HG03469 (cell line): ENCODE measurements at regions not wholly inside any gene's neighbourhood (a gene's known extent, or its start where the extent isn't known, plus 50 kb on each side); places are given as distances from the start of the nearest gene placed in this dataset.
"Not testable (repeated sequence)": the region's sequence is repeated elsewhere in the genome, so short reads cannot be mapped to it uniquely, and the experiment has no call there.

ENCODE experiments used
- ATAC-seq: cut with Tn5 transposase; IDR thresholded peaks from one replicate; pipeline ENCODE4 v1.9.1; 2021; ENCODE audit warnings: mild to moderate bottlenecking, moderate library complexity, moderate number of reproducible peaks; ENCODE audit not compliant: unreplicated experiment

DNA sequence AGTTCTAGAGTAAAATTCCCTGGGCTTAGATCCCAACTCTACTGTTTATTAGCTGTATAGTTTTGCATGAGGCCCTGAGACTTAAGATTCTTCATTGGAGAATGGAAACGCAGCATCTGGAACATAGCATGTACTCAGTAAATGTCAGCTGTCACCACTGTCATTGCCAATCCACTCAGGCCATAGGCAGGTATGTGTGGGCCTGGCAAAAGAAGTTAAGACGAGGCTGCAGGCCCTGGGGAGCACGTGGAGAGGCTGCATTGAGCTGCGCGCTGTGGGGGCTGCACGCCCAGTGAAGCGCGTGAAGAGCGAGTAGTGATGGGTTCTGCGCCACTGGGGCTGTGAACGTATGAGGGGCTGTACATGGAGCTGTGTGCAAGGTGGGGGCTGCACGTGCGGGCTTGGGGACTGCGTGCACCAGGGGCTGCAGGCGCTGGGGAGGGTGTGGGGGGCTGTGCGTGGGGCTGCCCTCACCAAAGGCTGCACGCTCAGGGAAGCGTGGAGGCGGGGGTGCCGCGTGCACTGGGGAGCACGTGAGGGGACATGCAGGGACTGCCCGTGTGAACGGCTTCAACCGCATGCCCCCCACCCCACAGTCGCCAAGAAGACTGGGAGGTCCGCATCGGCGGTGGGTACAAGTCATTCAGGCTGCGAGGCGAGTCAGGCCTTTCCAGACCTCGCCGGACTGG lies 85.5 kb downstream of the PRR15 start:
- ATAC-seq: no peak

DNA sequence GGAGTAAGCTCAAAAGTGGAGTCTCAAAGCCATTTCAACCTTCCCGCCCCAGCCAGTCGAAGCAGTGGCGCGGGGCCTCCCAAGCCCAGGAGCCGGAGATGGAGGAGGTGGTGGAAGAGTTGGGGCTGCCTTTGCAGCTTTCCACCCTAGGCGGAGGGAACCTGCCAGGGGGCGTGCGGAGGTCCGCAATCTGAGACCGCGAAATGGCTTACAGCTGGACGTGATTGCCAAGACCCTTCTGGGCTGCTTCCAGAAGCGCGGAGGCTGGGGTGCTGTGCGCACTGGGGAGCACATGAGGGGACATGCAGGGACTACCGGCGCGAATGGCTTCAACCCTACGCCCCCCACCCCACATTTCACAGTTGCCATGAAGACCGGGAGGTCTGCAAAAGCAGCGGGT lies 86.2 kb downstream of the PRR15 start:
- ATAC-seq: no peak

DNA sequence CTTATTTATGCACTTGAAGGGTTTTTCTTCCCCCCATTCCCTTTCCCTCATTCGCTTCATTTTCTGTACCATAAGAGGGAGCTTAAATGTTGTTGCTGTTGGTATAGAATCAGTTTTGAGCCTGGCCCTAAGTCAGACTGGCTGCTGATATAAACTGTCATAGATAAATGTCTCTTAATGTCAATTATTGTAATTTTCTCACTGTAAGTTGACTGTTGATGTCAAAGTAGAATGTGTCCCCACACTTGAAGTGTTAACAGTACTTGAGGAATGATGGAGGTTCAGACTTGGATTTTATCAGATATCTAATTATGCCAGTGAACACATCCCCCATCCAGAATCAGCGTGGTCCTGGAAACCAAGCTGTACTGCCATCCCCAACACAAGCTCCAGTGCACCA lies 87.8 kb downstream of the PRR15 start:
- ATAC-seq: no peak

DNA sequence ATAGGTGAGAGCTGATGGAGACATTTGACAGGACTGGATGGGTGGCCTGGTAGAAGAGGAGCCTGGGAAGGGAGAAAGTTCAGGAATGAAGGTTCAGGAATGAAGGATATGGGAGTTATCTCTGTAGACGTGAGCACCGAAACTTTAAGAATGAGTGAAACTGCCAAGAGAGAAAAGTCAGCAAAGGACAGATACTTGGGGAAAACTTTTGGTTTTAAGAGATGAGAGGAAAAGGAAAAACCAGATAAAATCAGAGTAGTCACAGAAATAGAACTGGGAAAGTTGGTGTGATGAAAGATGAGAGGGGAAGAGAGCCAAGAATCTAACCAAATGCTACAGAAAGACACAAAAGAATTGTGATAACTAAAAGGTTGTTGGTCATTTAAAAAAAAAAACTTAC lies 88.9 kb downstream of the PRR15 start:
- ATAC-seq: no peak

DNA sequence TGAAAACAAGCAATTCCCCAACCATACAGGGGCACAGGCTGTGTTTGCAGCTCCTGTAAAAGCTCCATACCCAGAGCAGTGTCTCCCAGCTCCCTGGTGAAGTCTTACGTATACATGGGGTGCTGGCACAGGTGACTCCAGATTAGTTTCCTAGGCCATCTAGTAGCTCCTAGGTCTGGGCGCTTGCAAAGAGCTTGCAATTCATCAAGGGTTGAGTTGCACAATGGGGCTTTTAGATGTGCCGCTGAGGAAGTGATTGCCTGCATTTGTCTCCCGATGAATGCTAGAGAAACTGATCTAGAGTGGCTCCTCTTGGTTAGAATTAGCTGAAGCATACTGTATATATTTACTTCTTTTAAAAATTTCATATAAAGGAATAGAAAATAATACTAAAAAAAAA lies 90.7 kb downstream of the PRR15 start:
- not testable (repeated sequence) for ATAC-seq

DNA sequence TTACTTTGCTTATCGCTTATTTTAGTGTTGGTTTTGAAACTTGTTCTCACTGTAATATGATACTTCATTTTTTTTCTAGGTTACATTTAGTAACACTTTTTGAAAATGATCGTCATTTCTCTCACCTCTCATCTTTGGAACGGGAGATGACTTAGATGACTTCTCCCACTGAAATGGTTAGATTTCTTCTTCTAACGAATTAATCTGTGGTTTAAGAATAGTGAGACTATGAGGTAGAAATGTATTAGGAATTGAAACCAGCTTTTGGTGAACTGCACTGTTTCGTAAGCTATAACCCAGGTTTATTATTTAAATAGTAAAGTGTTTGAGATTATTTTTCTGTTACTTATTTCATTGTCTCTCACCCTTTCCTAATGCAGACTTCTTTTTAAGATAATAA lies 93.7 kb downstream of the PRR15 start:
- ATAC-seq: no peak

DNA sequence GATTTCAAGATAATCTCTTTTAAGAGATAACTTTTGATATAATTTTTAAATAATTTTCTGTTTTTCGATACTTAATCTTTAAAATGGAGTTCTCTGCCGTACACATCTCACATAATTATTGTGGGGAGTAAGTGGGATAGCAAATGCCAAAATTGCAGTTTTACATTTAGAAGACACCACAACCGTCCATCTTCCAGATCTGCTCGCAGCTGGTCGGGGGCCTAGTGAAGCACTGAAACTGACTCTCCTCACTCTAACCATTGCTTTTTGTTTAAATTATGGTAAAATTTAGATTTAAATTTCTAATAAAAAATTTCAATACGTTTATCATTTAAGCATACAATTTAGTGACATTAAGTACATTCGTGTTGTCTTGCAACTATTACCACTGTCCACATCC lies 94.2 kb downstream of the PRR15 start:
- no peak for ATAC-seq

DNA sequence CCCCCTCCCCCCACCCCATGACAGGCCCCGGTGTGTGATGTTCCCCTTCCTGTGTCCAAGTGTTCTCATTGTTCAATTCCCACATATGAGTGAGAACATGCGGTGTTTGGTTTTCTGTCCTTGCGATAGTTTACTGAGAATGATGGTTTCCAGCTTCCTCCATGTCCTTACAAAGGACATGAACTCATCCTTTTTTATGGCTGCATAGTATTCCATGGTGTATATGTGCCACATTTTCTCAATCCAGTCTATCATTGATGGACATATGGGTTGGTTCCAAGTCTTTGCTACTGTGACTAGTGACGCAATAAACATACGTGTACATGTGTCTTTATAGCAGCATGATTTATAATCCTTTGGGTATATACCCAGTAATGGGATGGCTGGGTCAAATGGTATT lies 95.6 kb downstream of the PRR15 start:
- ATAC-seq: not testable (repeated sequence)

DNA sequence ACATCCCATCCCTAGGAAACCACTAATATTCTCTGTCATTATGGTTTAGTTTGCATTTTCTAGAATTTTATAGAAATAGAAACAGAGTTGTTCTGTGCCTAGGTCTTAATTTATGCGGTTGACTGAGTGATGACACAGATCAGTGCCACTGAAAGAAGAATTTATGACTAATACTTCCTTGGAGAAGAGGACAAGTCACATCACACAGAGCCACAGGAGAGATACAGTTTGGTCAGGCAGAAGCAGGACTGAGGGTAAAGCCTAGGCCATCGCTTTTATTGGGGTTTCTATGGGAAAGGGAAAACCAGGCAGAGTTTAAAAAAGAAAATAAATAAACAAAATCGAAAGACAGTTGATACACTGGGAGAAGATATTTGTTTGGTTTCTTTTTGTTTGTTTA lies 99.3 kb downstream of the PRR15 start:
- not testable (repeated sequence) for ATAC-seq

DNA sequence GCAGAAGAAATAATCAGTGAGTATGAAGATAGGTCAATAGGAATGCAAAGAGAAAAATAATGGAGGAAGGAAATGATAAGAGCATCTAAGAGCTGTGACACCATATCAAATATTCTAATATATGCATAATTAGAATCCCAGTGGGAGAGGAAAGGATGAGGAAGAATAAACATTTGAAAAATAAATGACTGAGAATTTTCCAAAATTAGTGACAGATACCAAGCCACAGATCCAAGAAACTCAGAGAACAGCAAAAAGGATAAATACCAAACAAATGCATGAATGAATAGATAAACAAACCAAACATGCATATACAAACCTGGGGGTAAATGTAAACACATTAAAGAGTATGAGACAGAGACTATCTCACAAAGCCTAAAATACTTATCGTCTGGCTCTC lies 101.4 kb downstream of the PRR15 start:
- ATAC-seq: not testable (repeated sequence)

DNA sequence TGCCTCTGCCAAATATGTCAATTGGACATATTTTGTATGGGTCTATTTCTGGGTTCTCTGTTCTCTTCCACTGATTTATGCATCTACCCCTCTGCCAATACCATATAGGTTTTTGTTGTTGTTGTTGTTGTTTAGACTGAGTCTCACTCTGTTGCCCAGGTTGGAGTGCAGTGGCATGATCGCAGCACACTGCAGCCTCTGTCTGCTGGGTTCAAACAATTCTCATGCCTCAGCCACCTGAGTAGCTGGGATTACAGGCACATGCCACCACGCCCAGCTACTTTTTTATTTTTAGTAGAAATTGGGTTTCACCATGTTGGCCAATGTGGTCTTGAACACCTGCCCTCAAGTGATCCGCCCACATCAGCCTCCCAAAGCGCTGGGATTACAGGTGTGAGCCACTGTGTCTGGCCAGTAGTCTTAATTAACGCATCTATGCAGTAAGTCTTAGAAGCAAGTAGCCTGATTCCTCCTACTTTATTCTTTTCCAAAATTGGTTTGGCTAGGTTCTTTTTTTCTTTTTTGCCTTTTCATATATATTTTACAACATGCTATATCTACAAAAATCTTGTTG lies 103.5 kb downstream of the PRR15 start:
- not testable (repeated sequence) for ATAC-seq

DNA sequence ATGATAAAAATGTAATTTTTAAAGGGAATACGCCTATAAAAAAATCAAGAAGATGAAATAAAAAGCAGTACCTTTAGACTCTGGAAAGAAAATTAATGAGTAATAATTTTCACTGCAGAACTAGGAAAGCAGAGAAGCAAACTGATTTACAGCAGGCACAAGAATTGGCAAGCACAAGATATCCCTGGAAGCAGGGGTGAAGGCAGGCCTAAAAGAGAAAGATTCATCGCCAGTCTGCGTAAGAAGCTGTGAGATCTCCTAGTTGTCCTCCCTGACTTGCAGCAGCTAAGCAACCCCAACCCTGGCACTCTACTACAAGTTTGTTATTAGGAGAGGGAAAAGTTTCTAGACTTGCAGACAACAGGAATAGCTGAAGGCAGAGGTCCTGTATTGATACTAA lies 107.7 kb downstream of the PRR15 start:
- not testable (repeated sequence) for ATAC-seq

DNA sequence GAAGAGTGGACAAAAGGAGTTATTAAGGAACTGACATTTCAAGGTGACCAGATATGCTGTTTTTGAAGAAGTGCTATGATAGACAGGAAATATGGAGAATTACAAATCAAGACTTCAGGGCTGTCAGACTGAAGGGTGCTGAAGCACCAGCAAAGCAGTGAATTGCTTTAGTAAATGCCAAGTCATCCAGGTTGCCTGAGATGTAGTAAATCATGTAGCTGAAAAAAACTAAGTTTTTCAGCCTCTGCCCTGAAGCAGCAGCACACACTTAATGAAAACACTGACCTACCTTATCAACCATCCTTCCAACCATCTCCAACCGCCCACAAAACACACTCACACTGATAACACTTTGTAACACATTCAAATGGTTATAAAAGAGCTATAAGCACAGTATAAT lies 110.0 kb downstream of the PRR15 start:
- not testable (repeated sequence) for ATAC-seq

DNA sequence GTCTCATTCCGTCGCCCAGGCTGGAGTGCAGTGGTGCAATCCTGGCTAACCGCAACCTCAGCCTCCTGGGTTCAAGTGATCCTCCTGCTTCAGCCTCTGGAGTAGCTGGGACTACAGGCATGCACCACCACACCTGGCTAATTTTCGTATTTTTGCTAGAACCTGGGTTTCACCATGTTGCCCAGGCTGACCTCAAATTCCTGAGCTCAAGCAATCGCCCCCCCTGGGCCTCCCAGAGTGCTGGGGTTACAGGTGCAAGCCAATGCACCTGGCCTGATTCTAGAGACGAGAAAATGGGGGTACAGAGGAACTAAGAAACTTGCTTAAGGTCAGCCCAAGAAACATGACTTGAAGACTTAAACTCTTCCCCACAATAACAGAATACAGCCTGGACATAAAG lies 111.0 kb downstream of the PRR15 start:
- not testable (repeated sequence) for ATAC-seq

DNA sequence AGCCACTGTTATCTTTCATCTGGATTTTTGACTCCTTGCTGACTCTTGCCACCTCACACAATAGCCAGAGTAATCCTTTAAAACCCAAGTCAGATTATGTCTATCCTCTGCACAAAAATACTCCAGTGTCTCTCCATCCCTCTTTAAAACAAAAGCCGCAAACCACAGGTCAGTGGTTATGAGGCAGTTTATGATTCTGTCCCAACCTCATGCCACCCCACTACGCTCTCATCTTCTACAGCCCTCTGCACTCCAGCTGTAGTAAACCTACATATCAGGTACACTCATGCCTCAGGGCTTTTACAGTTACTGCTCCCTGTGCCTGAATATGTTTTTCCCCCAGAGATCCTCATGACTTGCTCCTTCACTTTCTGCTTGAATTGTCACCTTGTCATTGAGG lies 113.6 kb downstream of the PRR15 start:
- ATAC-seq: not testable (repeated sequence)

DNA sequence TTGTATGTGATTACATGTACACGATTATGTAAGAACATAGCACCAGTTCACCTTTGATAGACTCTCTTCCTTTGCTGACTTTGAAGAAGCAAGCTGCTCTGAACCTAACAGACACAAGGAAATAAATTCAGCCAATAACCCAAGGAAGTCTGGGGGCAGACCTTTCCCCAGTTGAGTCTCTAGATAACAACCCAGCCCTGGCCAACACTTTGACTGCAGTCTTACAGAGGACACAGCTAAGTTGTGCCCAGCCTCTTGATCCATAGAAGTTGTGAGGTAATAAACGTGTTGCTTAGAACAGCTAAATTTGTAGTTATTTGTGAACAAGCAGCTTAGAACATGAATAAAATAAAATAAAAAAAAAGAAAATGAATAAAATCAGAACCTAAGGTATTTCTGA lies 116.3 kb downstream of the PRR15 start:
- ATAC-seq: not testable (repeated sequence)

DNA sequence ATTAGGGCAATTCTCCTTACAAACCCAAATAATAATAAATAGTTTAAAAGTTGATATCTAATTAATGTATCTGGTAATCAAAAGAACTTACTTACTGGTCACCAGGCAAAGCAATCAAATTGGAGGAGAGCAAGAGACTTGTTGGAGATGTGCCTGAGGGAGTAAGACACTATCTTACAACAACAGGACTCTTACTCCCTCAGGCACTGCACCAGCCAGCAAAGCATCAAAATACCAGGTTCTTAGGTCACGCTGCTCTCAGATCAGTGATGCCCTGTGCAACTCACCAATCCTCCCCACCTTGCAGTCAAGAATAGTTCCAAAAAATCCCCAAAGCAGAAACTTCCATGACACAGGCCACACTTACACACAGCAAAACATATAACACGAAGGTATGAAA lies 117.0 kb downstream of the PRR15 start:
- not testable (repeated sequence) for ATAC-seq

DNA sequence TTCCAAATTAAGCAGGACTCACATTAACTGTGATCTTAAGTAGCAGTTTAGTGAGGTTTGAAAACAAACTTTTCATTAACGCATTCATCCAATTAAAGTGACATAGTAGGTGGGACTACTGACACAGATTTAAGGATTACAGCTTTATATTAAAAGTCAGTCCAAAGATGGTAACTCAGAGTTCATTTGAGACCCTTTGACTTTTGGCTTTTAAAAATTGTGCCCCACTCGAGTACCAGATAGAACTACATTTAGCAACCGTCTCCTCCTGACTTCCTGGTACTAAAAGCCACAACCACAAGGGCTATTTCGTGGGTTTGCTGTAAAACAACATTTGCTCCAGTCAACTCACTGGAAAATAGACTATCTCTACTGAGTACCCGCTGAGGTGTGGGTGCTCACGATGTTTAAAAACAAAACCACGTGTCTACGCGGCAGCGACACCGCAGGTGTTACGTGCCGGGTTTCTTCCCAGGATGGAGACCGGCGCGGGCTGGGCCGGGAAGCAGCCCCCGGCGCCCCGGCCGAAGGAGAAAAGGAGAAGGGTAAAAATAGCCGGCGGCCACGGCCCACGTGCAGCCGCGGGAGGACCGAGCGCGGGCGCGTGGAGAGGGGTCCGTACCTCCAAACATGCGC lies 120.6 kb downstream of the PRR15 start:
- ATAC-seq: peak; percentile 22

DNA sequence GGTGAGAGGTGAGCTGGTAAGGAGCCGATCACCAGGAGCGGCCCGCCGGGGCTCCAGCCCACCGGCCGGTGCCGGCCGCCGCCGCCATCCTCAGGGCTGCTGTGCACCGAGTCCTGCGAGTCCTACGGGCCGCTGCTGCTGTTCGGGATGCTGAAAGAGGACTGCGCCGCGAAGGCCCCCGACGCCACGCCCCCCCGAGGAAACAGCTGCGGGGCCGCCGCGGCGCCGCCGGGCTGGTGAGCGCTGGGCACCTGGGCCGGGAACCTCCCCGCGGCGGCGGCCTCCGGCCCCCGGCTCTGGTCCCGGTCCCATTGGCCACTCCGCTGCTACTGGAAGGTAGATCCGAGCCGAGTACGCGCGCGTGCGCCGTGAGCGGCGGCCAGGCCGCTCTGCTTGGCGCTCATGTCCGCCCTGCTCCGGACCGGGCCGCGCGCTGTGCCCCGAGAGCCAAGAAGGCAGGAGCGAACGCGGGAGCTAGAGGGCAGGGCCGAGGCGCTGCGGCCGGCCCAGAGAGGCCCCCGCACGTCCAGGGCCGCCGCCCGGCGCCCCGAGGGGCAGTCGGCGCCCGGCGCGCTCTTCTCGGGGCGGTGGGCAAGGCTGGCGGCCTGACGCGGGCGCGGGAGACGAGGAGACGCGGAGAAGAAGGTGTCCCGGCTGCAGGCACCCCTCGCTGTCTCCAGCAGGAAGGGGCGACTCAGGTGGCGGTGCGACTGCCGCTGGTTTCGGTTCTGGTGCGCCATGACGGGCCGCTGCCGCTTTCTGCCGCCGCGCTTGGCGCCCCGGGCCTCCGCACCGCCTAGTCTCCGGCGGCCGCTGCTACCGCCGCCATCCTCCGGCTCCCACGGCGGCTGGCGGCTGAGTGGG lies 121.3 kb upstream of the WIPF3 start:
- ATAC-seq: peak; percentile 43

DNA sequence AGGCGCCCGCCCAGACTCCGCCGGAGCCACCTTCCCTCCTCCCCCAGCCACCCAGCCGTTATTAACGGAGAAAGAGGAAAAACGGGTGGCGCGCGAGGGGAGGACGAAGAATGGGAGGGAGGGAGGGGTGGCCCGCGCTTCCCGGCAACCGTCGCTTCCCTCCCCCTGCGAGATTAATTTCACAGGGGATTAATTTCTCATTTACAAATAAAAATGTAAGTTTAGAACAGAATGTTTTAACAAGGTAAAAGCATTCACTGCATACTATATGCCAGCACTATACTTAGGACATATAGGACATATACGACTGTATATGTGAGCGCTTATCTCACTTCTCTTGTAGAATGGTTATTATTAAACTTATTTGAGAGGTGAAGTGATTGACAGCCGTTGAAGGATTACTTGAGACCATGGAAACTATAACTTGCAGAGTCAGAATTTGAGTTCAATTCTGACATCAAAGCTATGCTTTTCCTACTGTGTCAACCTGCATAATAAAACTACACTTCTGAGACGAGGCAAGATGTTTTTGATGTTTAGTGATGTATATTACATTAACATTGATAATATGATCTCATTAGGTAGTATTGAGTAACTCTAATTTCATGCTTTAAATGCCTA lies 120.5 kb upstream of the WIPF3 start:
- not testable (repeated sequence) for ATAC-seq

DNA sequence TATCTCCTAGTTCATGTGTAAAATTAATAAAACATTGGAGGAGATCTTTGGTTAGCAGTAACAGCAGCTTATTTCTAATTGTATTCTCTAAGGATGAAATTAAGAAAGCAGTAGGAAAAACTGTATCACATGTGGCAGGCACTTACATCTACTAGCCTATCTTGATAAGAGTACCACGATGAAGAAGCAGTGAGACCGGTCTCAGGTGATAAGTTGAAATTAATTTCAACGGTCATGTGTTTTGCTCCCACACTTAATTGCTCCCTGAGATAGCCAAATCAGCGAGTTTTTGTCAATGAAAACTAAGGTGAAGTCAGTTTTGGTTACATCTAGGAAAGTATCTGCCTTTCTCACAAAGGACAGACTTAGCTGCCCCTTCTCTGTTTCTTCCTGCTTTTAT lies 115.8 kb upstream of the WIPF3 start:
- not testable (repeated sequence) for ATAC-seq
